ENCODE measurements at regions not wholly inside any gene's neighbourhood (a gene's known extent, or its start where the extent isn't known, plus 50 kb on each side); places are given as distances from the start of the nearest gene placed in this dataset.

DNA sequence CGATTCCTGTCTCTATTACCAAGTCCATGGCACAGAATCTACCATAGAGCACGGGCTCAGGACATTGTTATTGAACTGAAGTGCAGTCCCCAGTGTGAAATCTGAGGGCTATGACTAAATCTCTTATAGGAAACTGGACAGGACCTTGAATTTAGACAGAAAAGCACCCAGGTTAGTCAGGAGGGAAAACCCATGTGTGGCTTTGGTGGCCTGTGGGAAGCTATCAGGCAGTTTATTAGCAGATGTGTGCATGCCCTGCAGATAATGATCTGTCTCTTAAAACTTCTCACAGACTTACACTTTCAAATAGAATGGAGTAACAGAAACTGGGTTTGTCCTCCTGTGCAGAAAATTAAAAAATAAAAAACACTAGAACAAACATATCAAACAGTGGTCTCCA lies 610.0 kb upstream of the RAB6C start:
- TF ChIP-seq EZH2phosphoT487 (IDR thresholded peaks at IDR 0.05; ENCODE audit: low read depth), result no peak
- TF ChIP-seq, protein P1, sequence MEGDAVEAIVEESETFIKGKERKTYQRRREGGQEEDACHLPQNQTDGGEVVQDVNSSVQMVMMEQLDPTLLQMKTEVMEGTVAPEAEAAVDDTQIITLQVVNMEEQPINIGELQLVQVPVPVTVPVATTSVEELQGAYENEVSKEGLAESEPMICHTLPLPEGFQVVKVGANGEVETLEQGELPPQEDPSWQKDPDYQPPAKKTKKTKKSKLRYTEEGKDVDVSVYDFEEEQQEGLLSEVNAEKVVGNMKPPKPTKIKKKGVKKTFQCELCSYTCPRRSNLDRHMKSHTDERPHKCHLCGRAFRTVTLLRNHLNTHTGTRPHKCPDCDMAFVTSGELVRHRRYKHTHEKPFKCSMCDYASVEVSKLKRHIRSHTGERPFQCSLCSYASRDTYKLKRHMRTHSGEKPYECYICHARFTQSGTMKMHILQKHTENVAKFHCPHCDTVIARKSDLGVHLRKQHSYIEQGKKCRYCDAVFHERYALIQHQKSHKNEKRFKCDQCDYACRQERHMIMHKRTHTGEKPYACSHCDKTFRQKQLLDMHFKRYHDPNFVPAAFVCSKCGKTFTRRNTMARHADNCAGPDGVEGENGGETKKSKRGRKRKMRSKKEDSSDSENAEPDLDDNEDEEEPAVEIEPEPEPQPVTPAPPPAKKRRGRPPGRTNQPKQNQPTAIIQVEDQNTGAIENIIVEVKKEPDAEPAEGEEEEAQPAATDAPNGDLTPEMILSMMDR (IDR thresholded peaks at IDR 0.05; ENCODE audit: low read depth, low read length), result no peak
- H2AFZ ChIP-seq (ENCODE audit: low read depth, low read length), result no peak overlapping the region
- no peak overlapping the region for H3K4me2 ChIP-seq (ENCODE audit: low read length)
- no peak overlapping the region for H3K9ac ChIP-seq (ENCODE audit: low read length)
- no peaks in the 10 kb centered on the region for H3K36me3 ChIP-seq (replicated peaks; ENCODE audit: low read depth, low read length)
- no peaks in the 10 kb centered on the region for H3K27me3 ChIP-seq (ENCODE audit: low read depth, low read length)
- H4K20me1 ChIP-seq (ENCODE audit: insufficient read depth, low read length), result no peaks in the 10 kb centered on the region
- no peaks in the 10 kb centered on the region for H3K79me2 ChIP-seq (ENCODE audit: low read length)
- H3K4me3 ChIP-seq (ENCODE audit: low read length), result no peak overlapping the region
- H3K4me1 ChIP-seq (ENCODE audit: low read length), result no peaks in the 10 kb centered on the region
- H3K27ac ChIP-seq (ENCODE audit: low read length), result no peak overlapping the region
- no peaks in the 10 kb centered on the region for H3K9me3 ChIP-seq (ENCODE audit: insufficient read depth, low read length)

DNA sequence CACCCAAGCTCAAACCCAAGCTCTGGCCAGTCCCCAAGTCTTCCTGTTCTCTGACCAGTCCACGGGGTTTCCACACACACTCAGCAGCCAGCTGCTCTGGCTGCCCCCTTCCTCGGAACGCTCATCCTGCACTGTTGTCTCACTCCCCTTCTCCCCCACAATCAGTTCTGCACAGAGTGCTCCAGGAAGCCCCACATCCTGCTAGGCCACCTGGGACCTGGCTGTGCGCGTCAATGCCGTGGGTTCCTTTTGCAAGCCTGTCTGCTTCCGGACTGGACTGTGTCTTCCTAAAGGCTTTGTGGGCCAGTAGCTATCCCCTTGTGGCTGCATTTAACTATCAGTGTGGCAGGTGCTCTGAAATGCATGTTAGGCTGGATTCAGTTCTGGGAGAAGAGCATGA lies 605.0 kb upstream of the RAB6C start:
- H3K9ac ChIP-seq (ENCODE audit: low read length), result no peak overlapping the region
- H3K79me2 ChIP-seq (ENCODE audit: low read length), result no peaks in the 10 kb centered on the region
- H3K9me3 ChIP-seq (ENCODE audit: insufficient read depth, low read length), result no peaks in the 10 kb centered on the region
- no peaks in the 10 kb centered on the region for H4K20me1 ChIP-seq (ENCODE audit: insufficient read depth, low read length)
- peaks cover 5% of the 10 kb centered on the region for H3K4me1 ChIP-seq (ENCODE audit: low read length)
- TF ChIP-seq, protein P1 (IDR thresholded peaks at IDR 0.05; ENCODE audit: low read depth, low read length), result no peak
- TF ChIP-seq EZH2phosphoT487 (IDR thresholded peaks at IDR 0.05; ENCODE audit: low read depth), result no peak
- H3K27ac ChIP-seq (ENCODE audit: low read length), result no peak overlapping the region
- no peak overlapping the region for H3K4me3 ChIP-seq (ENCODE audit: low read length)
- no peaks in the 10 kb centered on the region for H3K36me3 ChIP-seq (replicated peaks; ENCODE audit: low read depth, low read length)
- H3K4me2 ChIP-seq (ENCODE audit: low read length), result no peak overlapping the region
- H2AFZ ChIP-seq (ENCODE audit: low read depth, low read length), result no peak overlapping the region
- no peaks in the 10 kb centered on the region for H3K27me3 ChIP-seq (ENCODE audit: low read depth, low read length)

DNA sequence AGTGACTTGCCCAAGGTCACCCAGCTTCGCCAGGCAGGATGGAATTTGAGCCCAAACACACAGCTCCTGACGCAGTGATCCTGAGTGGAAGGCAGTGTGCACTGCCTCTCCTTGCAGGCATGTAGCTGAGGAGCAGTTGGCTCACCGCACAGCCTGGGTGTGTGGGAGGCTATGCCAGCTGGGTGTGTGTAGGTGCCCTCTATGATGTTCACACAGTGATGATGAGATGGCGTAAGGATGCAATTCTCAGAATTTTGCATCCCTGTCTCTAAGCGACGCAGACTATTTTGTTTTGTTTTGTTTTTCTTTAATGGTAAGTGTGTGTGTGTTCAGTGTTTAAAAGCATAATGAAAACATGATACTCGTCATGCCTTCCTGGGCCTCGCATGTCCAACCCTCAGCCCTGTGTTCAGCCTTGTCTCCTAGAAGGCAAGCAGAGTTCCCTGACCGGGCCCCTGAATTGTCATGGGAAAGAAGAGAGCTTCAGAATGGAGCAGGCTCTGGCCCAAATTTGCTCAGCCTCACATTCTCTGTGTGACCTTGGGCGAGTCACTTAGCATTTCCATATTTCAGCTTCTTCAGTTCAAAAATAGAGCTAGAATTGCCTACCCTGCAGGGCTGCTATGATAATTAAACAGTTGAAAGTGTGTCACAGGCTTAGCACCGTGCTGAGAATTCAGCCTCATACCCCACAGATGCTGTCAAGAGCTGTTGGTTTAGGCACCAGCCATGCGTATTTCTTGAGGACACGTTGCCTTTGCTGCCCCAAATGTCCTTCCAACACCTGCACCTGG lies 603.6 kb upstream of the RAB6C start:
- Histone ChIP-seq H3K9ac (ENCODE audit: low read length) (no peak overlapping the region), H3K27me3 (ENCODE audit: low read depth, low read length) (no peaks in the 10 kb centered on the region), H3K36me3 (replicated peaks; ENCODE audit: low read depth, low read length) (no peaks in the 10 kb centered on the region), H3K27ac (ENCODE audit: low read length) (no peak overlapping the region), H3K4me1 (ENCODE audit: low read length) (peaks cover 9% of the 10 kb centered on the region), H3K9me3 (ENCODE audit: insufficient read depth, low read length) (no peaks in the 10 kb centered on the region), H4K20me1 (ENCODE audit: insufficient read depth, low read length) (no peaks in the 10 kb centered on the region), H3K79me2 (ENCODE audit: low read length) (no peaks in the 10 kb centered on the region), H2AFZ (ENCODE audit: low read depth, low read length) (no peak overlapping the region), H3K4me3 (ENCODE audit: low read length) (no peak overlapping the region), H3K4me2 (ENCODE audit: low read length) (no peak overlapping the region)
- TF ChIP-seq EZH2phosphoT487 (IDR thresholded peaks at IDR 0.05; ENCODE audit: low read depth), result no peak
- TF ChIP-seq, protein P1 (IDR thresholded peaks at IDR 0.05; ENCODE audit: low read depth, low read length), result no peak

DNA sequence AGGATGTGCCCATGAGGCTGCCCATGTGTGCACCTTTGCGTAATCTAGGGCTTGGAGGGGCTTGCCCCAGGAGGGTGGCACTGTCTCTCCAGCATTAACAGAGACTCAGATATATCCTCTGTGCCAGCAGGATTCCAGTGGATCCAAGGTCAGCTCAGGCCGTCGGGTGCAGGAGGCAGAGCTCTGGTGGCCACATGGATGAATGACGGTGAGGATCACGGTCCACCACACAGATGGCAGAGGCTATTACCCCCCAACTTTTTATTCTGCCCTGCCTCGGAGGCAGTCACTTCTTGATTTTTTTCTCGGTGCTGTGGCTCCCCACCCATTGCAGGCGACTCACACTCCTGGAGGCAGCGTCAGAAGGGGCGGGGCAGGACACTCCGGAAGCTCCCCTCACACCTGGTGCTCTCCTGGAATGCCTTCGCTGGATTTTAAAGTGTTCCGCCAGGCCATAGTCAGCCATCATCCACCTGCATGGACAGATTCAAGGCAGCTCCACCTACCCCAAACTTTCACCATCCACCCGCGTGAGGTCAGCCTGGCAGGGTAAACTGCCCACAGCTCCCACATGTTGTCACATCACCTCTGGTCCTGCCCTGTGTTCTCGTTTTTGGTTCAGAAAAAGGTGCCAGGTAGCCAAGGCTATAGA lies 602.9 kb upstream of the RAB6C start:
- no peaks in the 10 kb centered on the region for H3K27me3 ChIP-seq (ENCODE audit: low read depth, low read length)
- H3K4me1 ChIP-seq (ENCODE audit: low read length), result peaks cover 9% of the 10 kb centered on the region
- no peak for TF ChIP-seq EZH2phosphoT487 (IDR thresholded peaks at IDR 0.05; ENCODE audit: low read depth)
- TF ChIP-seq, protein P1 (IDR thresholded peaks at IDR 0.05; ENCODE audit: low read depth, low read length), result no peak
- no peaks in the 10 kb centered on the region for H3K79me2 ChIP-seq (ENCODE audit: low read length)
- no peak overlapping the region for H3K4me3 ChIP-seq (ENCODE audit: low read length)
- H3K4me2 ChIP-seq (ENCODE audit: low read length), result no peak overlapping the region
- H3K36me3 ChIP-seq (replicated peaks; ENCODE audit: low read depth, low read length), result no peaks in the 10 kb centered on the region
- no peak overlapping the region for H3K27ac ChIP-seq (ENCODE audit: low read length)
- no peak overlapping the region for H2AFZ ChIP-seq (ENCODE audit: low read depth, low read length)
- no peaks in the 10 kb centered on the region for H4K20me1 ChIP-seq (ENCODE audit: insufficient read depth, low read length)
- H3K9ac ChIP-seq (ENCODE audit: low read length), result no peak overlapping the region
- no peaks in the 10 kb centered on the region for H3K9me3 ChIP-seq (ENCODE audit: insufficient read depth, low read length)
